GM21390 (cell line): ENCODE measurements at regions not wholly inside any gene's neighbourhood (a gene's known extent, or its start where the extent isn't known, plus 50 kb on each side); places are given as distances from the start of the nearest gene placed in this dataset.

Experiments used
- ATAC-seq: cut with Tn5 transposase; IDR thresholded peaks from one replicate; pipeline ENCODE4 v1.9.1; 2021; ENCODE audit not compliant: unreplicated experiment

DNA sequence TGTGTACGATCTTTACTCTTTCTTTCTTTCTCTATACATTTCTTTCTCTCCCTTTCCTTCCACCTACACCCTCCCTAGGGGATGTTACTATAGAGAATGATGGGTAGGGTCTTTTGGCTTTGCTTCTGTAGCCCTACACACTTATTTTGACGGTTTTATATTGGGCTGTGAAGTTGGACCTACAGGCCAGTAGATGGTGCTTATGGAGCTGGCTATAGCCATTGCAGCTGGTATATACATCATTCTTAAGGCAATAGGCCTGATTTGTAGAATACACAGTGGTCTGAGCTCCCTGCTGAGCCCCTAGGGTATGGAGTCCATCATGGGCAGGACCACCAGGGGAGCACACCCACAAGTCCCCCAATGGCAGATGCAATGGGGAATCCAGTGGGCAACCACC is 1869.7 kb downstream of the STIM2 start:
- ATAC-seq = no peak

DNA sequence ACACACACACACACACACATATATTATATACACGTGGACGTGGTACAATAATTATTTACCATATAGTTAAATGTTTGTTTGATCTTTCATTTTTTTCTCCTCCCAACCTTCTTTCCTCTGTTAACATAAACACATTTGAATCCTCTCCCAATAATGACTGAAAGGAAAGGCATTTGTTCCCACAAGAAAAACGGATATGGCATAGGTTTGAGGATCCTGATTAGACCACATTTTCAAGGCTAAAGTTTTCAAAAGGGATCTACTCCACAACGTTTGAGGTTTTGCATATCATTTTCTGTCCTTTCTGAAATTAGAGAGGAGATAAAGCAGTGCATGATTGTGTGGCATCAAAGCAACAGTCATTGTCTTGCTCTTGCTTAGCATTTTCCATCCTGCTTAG is 1883.4 kb downstream of the STIM2 start:
- ATAC-seq = no peak

DNA sequence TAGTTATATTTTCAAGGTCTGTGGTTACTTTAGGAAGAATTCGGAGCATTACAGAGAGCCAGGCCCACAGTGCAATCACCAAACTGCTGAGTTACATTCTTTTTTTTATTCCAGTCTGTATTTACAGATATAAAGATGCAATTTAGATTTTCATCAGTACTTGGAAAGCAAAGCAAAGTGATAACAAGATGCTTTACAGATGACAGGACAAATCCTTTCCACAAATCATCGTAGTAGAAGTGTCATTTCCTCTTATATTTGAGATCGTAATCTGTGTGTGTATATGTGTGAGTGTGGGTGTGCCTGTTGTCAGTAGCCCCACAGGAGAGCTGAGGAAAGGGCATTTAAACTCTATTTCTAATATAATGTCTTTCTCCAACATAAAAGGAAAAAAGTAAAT is 1893.7 kb downstream of the STIM2 start:
- ATAC-seq = no peak

DNA sequence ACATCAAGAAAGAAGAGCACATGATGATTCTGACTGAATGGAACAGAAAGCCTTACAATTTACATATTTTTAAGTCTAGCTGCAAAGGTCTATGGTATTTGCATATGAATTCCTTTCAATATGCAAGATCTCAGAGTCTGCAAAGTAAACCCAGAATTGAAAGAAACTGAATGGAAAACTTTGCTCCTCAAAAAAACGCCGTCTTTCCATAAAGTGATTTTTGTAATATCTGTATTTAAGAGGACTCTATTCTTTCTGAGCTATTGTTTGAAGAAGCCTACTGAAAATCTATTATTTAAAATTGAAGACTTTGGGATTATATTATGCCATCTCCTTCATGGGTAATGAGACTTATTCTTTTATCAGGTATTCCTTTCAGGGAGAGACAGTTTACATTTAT is 1894.4 kb downstream of the STIM2 start:
- no peak for ATAC-seq

DNA sequence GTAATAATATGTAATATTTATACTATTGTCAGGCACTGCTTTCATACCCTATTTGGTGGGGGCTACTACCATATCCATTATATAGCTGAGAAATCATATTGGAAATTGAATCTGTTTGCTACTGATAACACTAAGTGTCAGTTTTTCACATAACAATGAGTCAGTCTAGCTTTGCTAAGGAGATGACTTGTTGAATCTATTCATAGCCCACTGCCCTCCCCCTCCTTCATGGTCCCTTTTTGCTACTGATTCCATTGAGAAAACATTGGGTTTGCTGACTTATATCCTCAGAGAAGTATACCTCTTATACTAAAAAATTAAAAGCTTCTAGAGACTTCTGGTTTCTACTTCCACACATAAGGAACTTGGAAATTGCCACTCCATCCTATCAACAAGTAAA is 1898.4 kb downstream of the STIM2 start:
- ATAC-seq = no peak

DNA sequence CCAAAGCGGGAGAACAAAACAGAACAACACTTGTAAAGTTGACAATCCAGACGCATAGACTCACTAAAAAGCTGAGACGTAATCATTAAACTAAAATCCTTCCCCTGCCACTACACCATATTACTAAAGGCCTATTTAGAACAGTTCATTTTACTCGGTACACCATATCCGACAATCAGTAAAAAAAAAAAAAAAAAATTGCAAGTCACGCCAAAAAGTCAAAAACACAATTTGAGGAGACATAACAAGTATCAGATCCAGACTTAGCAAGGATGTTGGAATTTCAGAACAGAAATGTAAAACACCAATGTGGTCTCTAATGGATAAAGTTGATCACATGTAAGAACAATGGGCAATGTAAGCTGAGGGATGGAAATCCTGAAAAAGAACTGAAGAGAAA is 1899.4 kb downstream of the STIM2 start:
- ATAC-seq = no peak

DNA sequence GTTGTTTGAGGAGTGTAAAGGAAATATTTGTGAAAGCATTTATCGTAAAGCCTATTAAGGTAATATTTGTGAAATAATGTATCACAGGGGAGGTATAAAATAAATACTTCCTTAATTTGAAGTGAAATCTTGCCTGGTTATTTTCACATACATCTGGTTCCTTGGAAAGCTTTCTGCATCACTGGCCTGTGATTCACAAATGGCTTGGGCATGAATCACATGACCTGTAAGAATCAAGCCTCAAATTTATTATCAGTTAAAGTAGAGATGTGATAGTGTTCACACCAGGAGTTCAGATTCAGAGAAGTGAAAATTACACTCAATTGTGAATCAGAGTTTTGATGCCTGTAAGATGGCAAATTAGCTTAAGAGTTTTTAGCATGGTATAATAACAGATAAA is 1911.4 kb downstream of the STIM2 start:
- no peak for ATAC-seq

DNA sequence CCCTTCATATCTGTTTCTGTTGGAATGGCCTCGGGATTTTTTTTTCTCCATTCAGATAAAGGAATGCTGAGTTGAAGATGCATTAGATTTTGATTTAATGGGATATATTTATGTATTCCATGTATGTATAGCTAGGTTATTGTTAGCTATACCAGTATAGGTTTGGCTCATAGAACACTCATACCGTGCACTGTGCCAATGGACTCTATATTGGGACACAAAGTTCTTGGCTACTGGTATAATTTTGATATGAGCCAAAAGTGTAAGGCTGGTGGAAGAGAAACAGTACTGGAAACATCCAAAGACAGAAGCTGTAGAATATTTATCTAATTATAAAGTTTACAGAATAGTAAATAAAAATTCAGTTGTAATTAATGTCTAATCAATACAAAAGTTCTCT is 1912.1 kb downstream of the STIM2 start:
- ATAC-seq = no peak

DNA sequence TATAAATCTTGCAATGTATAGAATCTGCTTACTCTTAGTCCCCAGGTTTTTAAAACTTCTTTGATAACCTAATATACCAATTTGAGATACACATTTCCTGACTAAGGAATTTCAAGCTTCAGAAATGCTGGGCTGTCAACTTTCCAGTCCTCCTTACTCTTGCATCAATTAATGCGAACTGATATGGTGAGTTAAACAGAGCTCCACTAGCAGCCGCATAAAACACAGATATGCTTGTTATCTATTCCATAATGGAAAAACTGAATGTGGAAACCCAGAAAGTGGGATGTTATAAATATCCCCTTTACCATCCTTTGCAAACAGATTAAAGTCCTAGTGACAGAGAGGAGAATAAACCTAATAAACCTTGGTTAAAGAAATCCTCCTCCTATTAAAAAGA is 1913.7 kb downstream of the STIM2 start:
- no peak for ATAC-seq

DNA sequence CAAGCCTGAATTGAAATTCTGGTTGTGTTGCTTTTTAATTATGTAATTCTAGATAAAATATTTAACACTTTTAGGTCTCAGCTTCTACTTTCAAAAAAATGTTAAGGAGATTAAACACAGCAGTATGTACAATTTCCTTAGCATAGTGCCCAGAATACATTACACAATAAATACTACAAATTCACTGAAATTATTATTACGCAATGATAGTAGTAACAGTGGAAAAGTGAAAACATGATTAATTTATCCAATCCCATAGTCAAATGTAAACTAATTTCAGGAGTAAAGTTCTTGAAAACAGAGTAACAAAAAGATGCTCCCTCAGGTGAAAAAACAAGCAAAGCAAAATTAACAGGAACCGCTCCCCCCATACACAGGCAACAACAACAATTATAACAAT is 1915.4 kb downstream of the STIM2 start:
- no peak for ATAC-seq

DNA sequence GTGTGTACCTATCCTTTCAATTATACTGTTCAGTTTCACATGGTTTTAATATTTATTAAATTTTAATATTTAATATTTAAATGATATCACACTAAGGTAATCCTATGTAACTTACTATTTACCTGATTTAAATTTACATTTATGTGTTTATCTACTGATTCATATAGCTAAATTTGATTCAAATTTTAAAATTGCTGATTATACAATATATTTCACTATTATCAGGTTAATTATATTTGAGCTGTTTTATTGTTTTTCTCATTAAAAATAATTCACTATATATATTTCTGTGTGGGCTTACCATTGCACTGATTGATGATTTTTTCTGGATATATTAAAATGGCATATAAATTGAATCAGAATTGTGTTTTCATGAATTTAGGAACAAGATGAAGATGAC is 1923.5 kb downstream of the STIM2 start:
- no peak for ATAC-seq

DNA sequence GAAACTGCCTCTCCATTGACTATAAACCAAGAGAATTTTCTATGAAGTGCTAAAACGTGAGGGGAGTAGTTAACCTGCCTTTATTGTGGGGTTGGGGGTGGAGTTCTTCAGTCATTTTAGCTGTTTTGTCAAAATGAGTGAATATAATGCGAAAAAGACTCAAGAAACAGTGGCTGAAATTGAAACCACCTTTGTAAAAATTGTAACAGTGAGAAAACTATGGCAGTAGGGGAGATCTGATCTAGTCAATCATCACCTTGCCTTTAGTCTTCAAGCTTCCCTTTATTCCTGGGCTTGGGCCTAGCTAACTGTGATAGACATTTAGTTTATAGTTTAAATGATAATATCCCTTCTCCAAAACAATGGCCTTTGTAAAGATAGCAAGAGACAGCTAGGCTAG is 1927.3 kb downstream of the STIM2 start:
- ATAC-seq = no peak

DNA sequence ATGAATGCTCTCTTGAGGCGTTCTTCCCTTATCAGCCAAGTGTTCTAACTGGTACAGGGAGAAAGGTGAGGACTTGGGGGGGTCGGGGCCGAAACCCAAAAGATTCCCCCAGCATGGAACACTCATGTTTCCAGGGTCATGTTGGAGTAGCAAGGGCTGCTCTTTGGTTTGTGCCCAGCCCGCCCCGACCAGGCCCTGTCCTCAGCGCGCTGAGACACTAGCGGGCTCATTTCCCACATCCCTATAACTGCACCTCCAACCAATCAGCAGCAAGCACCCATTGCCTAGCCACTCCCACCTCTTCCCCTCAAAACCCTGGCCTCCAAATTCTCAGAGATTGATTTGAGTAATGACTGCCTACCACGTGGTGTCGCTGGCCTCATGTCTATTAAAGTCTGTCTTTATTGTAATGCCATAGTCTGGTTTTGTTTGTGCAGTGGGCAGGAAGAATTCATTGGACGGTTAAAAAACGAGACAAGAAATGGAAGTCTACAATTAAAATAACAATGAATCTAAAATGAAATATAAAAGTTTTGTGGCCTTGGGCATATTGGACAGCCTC is 1928.4 kb downstream of the STIM2 start:
- no peak for ATAC-seq

DNA sequence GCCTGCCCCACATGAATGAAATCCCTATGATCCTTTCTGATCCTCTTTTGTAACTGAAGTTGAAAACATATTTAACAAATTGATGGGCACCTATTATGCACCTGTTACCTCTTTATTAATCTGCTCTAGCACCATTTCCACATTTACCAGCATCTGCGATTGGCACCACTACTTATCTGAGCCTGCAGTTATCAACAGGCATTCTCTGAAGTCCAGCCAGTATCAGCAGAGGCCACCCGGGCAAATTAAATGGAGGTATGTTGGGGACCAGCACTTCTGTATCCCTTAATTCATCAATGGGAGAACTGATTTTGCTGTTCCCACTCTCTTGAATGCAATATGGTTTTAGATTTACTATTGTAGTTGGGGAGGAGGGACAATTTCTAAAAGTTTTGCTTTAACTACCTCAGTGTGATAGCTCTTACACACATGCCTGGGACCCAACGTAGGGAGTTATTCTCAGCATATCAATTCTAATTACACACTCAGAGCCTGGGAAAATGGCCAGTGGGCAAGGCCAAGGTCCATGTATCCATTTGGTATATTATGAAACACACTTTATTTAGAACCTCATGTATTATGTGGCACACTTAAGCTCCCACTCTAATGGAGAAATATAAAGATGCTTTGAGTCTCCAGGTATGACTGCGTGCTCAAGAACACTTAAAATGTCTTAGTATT is 1927.1 kb upstream of the PCDH7 start:
- no peak for ATAC-seq

DNA sequence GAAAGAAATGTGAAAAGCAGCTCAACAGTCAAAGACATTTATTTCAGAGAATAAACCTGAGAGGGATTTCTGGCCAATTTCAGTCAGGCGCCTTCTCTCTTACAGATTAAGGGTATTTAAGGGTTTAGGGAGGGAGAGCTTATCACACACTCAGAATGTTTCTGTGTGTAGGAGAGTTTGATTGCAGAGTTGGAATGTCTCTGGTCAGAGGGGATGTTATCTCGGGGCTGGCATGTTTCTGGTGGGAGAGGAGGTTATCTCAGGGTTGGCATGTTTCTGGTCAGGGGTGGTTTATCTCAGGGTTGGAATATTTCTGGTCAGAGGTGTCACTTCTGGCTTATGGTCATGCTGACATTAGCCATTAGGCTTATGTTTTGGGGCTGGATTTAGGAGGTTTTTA is 1920.5 kb upstream of the PCDH7 start:
- ATAC-seq = no peak

DNA sequence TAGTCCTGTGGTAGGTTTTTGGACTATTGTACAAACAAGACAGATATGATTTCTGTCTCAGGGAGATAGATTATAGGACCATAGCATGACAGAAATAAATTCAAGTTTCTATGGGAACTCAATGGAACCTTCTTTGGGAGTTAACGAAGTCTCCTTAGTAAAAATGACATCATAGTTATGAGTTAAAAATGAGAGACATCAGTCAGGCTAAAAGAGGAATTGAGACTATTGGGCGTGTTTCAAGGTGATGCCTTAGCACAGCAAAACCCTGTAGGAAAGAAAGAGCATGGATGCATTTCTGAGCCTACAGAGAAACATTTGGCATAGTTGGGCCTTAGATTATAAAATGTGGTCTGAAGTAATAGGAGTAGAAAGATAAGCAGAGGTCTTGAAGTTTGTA is 1909.1 kb upstream of the PCDH7 start:
- ATAC-seq = no peak

DNA sequence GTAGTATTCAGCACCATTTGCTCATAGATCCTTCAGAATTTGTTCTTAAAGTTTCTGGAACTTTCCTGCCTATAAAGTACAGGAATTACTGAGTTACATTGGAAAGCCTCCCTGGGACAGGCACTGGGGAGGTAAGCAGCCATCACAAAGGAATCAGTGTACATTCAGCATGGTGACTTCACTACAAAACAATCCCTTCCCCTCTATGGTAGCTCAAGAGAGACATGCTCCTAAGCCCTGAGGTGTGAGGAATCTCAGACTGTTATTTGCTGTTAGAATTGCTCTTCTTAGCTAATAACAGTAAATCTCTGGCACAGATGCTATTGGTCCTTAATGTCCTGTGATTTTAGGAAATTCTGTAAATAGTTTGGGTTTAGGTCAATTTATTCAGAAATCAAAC is 1898.0 kb upstream of the PCDH7 start:
- no peak for ATAC-seq

DNA sequence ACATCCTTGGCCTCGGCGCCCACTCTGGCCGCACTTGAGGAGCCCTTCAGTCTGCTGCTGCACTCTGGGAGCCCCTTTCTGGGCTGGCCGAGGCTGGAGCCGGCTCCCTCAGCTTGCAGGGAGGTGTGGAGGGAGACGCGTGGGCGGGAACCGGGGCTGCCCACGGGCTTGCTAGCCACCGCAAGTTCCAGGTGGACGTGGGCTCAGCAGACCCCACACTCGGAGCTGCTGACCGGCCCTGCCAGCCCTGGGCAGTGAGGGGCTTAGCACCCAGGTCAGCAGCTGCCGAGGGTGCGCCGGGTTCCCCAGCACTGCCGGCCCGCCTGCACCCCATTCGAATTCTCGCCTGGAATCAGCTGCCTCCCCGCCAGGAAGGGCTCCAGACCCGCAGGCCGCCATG is 1892.3 kb upstream of the PCDH7 start:
- ATAC-seq = no peak

DNA sequence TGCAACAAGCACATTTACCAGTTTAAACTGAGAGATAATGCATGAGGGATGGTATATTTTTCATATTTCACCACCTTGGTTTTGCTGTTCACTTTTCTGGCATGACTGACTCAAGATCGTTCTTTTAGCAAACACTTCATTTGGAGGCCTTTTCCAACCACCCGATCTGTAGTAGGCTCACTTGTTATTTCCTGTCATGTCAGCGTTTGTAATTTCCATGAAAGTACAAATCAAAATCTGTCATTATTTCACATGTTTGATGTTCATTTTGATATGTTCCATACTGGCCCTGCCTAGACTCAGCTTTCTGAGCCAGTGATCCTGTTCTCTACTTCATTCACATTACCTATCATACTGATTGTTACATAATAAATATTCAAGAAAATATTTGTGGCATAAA is 1888.3 kb upstream of the PCDH7 start:
- ATAC-seq = no peak

DNA sequence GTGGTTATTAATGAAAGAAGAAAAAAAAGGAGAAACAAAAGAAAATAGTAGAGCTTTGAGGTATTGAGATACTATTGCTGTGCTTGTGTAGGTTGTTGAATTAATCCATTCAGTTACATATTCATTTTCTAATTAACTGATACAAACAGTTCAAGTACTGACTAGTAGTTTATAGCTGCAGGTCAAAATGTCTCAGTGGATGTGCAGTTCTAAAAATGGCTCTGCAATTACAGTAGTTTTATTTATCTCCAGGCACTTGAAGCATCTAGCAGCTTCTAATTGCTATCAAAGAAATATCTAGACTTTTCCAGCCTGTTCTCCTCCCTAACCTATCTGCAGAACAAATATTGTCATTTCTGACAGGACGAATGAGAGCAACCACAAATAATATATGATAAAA is 1887.7 kb upstream of the PCDH7 start:
- ATAC-seq = no peak

DNA sequence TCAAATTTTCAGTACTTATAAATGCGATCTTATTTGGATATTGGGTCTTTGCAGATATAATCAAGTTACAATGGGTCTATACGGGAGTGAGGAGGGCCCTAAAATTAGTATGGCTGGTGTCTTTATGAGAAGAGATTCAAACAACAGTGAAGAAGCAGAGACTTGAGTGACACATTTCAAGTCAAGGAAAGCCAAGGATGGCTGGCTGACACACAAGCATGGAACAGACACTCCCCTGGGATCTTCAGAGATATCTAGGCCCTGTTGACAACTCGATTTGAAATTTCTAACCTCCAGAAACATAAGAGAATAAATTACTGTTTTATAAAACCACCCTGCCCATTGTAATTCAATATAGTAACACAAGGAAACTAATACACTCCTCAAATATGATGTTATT is 1886.0 kb upstream of the PCDH7 start:
- no peak for ATAC-seq

DNA sequence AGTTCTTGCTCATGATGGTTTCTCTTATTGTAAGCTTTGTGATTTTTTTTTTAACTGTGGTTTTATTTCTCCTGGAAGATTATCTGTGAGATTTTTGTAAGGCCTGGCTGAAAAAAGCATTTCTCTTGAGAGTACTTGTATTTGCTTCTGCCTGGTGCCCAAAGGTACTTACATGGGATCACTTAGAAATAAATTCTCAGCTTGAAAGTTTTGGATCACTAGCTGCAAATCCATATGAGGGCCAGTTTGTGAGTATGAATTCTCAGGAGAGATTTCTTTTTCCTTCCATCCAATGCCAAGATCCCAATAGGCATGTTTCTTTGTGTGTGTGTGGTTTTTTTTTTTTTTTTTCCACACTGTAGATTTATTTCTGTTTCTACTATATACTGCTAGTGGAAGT is 1884.7 kb upstream of the PCDH7 start:
- no peak for ATAC-seq

DNA sequence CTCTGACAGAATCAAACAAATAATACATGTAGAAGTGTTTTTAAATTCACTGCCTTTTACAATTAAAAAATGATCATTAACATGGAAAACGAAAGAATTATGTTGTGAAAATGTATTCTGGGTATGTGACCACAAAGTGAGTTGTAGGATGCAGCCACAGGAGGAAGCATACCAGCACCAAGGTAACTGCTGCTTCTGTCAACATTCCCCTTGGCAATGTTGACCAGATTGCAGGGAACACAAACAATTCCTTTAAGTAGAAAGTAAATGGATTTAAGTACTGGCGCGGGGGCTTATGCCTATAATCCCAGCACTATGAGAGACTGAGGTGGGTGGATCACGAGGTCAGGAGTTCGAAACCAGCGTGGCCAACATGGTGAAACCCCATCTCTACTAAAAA is 1877.9 kb upstream of the PCDH7 start:
- ATAC-seq = no peak
